Choroid plexus epithelial cell (primary cell): ENCODE measurements at regions not wholly inside any gene's neighbourhood (a gene's known extent, or its start where the extent isn't known, plus 50 kb on each side); places are given as distances from the start of the nearest gene placed in this dataset.

ENCODE experiments used
- DNase-seq: peaks from one replicate; pipeline ENCODE4 v3.0.0-alpha.2; 2010; ENCODE audit warnings: low read depth
- H3K4me3 ChIP-seq: 2 replicates; pipeline ENCODE4 v1.5.1; 2011; ENCODE audit warnings: low read depth, mild to moderate bottlenecking, control low read depth, low read length, moderate library complexity
- TF ChIP-seq, protein P1 (sequence below): conservative IDR thresholded peaks from 2 replicates; pipeline ENCODE4 v1.5.1; 2011; ENCODE audit warnings: low read depth, mild to moderate bottlenecking, control low read depth, inconsistent platforms, low read length, moderate library complexity

DNA sequence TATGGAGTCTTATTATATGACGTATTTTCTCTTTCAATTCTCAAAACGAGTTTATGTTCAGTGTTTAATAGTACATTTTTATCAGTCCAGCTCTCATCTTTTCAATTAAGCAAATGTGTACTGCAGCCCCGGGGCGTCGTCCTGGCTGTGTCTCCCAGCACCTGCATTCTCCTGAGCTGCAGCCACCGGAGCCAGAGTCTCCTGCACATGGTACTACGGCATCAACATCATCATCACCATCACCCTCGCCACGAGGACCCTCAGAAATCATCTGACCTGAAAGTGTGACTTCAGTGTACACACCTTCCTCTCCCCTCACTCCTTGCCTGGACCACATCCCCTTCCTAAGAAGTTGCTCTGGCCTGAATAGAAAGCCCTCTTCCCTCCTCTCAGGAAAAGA, 267.7 kb upstream of the ARID1B start:
- H3K4me3 ChIP-seq, result no peak overlapping the region
- TF ChIP-seq, protein P1, sequence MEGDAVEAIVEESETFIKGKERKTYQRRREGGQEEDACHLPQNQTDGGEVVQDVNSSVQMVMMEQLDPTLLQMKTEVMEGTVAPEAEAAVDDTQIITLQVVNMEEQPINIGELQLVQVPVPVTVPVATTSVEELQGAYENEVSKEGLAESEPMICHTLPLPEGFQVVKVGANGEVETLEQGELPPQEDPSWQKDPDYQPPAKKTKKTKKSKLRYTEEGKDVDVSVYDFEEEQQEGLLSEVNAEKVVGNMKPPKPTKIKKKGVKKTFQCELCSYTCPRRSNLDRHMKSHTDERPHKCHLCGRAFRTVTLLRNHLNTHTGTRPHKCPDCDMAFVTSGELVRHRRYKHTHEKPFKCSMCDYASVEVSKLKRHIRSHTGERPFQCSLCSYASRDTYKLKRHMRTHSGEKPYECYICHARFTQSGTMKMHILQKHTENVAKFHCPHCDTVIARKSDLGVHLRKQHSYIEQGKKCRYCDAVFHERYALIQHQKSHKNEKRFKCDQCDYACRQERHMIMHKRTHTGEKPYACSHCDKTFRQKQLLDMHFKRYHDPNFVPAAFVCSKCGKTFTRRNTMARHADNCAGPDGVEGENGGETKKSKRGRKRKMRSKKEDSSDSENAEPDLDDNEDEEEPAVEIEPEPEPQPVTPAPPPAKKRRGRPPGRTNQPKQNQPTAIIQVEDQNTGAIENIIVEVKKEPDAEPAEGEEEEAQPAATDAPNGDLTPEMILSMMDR, result no peak
- DNase-seq, result no peak

DNA sequence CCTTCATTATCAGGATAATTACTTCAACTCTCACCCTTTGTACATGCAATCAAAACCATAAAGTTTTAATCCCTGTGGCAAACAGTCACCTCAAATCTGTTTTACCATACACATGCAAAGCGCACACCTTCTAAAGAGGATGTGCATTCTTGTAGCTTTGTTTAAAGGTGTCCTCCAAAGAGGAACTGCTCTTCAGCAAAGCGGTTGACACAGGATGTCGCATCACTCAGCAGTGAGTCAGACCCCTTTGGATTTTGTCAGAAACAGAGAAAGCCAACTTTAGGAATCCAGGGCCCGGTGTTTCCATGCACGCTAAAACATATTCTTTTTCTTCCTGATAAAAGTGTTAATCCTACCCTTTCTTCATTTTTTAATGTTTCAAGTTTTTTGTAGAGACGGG, 268.3 kb upstream of the ARID1B start:
- no peak overlapping the region for H3K4me3 ChIP-seq
- DNase-seq, result no peak
- TF ChIP-seq, protein P1, result no peak

DNA sequence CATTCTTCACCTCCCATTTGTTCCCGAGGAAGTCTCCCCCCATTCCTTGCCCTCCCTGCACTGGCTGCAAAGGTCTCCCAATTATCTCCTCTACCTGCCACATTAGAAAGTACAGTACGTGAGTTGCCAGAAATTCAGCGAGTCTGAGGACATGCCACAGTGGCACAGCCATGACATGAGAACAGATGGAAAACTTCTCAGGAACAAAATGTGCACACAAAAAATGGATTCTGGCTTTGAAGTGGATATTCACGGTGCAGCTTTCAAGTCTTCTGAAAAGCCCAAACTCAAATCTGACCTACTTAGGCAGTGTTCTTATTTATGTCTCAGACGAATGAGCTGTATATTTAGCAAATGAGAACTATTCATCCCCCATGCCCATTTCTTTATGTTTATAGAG, 269.1 kb upstream of the ARID1B start:
- no peak overlapping the region for H3K4me3 ChIP-seq
- TF ChIP-seq, protein P1, result no peak
- no peak for DNase-seq

DNA sequence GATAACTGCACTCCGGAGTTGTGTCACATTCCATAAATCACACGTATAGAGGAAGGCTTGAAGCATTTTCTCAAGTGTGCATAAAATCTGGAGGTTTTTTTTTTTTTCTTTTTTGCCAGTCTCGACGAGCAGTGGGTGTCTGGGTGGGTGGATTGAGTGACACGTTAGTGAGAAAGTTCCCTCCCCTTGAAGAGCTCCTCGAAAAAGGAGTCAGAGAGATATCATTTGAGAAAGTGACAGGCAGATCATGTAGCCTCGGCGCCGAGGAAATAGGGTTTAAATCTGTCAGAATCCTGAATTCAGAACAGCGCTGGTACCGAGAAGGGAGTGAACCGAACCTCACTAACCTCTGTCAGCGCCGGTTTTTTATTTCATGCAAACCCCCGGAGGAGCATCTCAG, 269.5 kb upstream of the ARID1B start:
- no peak overlapping the region for H3K4me3 ChIP-seq
- TF ChIP-seq, protein P1, result no peak
- DNase-seq, result no peak

DNA sequence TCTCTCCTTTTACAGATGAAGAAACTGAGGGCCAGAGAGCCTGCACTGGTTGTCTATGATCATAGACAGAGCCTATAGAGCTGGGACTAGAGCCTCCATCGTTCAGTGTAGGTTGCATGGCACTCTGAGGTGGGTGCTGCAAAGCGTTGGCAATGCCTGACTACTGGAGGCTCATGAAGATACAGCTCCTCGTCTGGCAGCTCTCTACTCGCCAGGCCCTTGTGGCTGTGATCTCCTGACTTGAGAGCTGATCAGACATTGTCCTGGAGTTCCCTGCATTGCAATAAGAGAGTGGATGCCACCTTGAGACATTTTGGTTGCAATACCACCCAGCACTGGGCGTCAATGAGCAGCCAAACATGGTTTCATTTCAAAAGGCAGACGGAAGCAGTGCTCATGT, 270.1 kb upstream of the ARID1B start:
- TF ChIP-seq, protein P1, result no peak
- DNase-seq, result no peak
- H3K4me3 ChIP-seq, result no peak overlapping the region

DNA sequence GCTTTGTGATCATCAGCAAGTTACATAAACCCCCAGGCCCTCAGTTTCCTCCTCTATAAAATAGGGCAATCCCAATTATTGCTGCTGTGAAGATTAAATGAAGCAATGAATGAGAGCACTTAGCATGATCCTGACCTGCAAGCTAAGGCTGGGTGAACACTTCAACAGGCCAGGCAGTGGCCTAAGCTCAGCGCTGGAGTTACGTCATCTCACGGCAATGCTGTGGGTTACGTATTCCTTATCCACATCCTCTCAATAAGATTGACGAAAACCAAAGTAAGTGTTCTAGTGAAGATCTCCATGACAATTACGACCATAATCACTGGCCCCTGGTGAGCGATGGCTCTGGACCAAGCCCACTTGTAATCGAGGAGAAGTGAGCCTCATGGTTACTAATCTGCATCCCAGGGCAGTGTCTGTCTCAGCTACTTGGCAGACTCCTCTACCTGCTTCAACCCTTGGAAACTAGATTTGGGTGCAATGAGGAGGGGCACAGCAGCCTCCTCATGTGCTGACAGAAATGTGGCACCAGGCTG, 274.1 kb upstream of the ARID1B start:
- no peak overlapping the region for H3K4me3 ChIP-seq
- TF ChIP-seq, protein P1, result no peak
- no peak for DNase-seq

DNA sequence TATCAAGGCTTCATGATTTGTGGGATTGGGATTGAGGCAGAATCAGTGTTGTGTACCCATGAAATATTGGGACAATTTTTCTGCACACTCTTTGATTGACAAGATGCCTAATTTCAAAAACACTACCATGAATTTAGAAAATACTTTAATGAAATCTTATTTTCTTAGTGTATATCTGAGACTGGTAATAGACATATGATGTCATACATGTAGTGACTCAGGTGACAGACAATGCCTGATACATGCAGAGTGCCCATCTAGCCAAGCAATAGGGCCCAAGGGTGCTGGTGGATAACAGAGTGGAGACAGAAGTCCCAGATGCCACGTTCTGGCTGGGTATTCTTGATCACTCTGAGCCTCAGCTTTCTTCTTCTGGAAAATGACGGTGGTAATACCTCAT, 279.6 kb upstream of the ARID1B start:
- H3K4me3 ChIP-seq, result no peak overlapping the region
- TF ChIP-seq, protein P1, result no peak
- no peak for DNase-seq
